ENCODE measurements at regions not wholly inside any gene's neighbourhood (a gene's known extent, or its start where the extent isn't known, plus 50 kb on each side); places are given as distances from the start of the nearest gene placed in this dataset.

- ATAC-seq (no peak), DNase-seq (peak in 1 of 4 donors; percentile 2)
- TF ChIP-seq, protein P1, sequence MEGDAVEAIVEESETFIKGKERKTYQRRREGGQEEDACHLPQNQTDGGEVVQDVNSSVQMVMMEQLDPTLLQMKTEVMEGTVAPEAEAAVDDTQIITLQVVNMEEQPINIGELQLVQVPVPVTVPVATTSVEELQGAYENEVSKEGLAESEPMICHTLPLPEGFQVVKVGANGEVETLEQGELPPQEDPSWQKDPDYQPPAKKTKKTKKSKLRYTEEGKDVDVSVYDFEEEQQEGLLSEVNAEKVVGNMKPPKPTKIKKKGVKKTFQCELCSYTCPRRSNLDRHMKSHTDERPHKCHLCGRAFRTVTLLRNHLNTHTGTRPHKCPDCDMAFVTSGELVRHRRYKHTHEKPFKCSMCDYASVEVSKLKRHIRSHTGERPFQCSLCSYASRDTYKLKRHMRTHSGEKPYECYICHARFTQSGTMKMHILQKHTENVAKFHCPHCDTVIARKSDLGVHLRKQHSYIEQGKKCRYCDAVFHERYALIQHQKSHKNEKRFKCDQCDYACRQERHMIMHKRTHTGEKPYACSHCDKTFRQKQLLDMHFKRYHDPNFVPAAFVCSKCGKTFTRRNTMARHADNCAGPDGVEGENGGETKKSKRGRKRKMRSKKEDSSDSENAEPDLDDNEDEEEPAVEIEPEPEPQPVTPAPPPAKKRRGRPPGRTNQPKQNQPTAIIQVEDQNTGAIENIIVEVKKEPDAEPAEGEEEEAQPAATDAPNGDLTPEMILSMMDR (IDR thresholded peaks at IDR 0.05) = no peak
- Histone ChIP-seq H3K36me3 (no peaks in the 10 kb centered on the region), H3K27me3 (no peaks in the 10 kb centered on the region), H3K4me3 (no peak overlapping the region), H3K9me3 (no peaks in the 10 kb centered on the region), H3K27ac (no peak overlapping the region), H3K4me1 (no peaks in the 10 kb centered on the region)
- intact Hi-C loops (cut with DNase I) = no loop called here
These were observed 52.8 kb upstream of the PTER start for GRCh38 chr10:16384021-16384420.

DNA sequence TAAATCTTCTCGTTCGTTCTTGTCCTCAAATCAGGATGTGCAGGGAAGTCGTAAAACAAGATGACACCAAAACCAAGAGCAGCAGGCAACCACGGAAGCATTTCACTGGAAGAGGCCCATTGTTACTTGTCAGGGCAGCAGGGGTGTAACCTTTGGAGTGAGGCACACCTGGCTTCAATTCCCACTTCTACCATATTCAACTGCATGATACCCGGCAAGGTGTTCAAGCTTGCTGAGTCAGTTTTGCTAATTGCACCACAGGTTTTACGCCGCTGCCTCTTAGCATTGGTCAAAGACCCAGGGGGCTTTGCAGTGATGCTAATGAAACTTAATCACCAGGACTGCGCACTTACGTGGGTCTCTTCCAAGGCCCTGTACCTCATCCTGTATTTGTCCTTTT lies 50.0 kb upstream of the PTER start:
- TF ChIP-seq, protein P1 (IDR thresholded peaks at IDR 0.05) = no peak

More for the DNA sequence above, 50.0 kb upstream of the PTER start:
- Histone ChIP-seq H3K27ac (no peak overlapping the region), H3K4me1 (no peaks in the 10 kb centered on the region), H3K27me3 (no peaks in the 10 kb centered on the region), H3K36me3 (no peaks in the 10 kb centered on the region), H3K4me3 (no peak overlapping the region), H3K9me3 (no peaks in the 10 kb centered on the region)
- ATAC-seq (no peak), DNase-seq (no peak)
- intact Hi-C loops (cut with DNase I) = no loop called here
